SK-N-MC (cell line): ENCODE measurements at regions not wholly inside any gene's neighbourhood (a gene's known extent, or its start where the extent isn't known, plus 50 kb on each side); places are given as distances from the start of the nearest gene placed in this dataset.

Source experiments
- EZH2 ChIP-seq: fragments of 200-600 bp; sonication (generic); IDR thresholded peaks from one replicate; pipeline ENCODE4 v1.6.1; 2017; ENCODE audit warnings: antibody characterized with exemption
- POLR2AphosphoS5 ChIP-seq: IDR thresholded peaks from 2 replicates; pipeline ENCODE4 v1.6.1; 2012; ENCODE audit warnings: mild to moderate bottlenecking, low read depth, low read length, borderline replicate concordance

DNA sequence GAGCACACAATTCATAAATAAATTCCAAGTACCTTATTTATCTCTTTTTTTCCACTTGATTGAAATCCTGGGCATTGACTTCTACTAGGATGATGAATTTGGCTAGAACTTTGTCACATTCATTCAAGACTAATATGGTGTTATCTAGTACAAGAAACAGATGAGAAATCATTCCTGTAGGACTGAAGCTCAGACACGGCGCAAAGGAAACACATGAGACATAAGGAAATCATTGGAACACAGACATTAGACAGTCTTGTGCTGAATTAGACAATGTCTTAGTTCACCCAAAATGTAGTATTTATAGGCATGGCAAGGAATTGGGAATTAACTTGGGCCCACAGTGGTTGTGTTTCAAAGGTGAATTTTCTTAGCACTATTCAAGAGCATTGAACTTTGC, 305.7 kb downstream of the SETD4 start:
- TF ChIP-seq EZH2 (no peak), POLR2AphosphoS5 (no peak)
